ENCODE measurements at regions not wholly inside any gene's neighbourhood (a gene's known extent, or its start where the extent isn't known, plus 50 kb on each side); places are given as distances from the start of the nearest gene placed in this dataset.

DNA sequence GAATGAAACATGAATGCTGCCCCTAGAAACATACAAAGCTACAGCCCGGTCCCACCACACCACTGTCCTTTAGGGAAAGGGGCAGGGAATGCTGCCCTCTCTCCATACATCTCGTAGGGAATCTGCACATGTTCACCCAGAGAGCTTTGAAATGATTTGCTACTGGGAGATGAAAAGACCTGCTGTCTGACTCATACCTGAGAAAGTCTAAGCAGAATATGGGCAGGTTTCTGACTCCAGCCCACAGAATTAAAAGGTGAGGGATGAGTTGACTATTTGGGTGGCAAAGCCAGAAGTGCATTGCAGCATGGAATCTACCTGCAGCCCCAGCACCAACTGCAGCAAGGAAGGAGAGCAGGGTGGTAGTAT, 297.9 kb downstream of the TLE1 start:
- no peak for DNase-seq
- Histone ChIP-seq H3K36me3 (replicated peaks; ENCODE audit: insufficient read depth, low read length) (no peaks in the 10 kb centered on the region), H3K9me3 (replicated peaks; ENCODE audit: insufficient read depth, low read length) (no peaks in the 10 kb centered on the region), H3K27ac (ENCODE audit: low read length) (no peak overlapping the region), H3K4me1 (ENCODE audit: low read length) (no peaks in the 10 kb centered on the region), H3K9me2 (replicated peaks; ENCODE audit: insufficient read depth, low read length) (no peaks in the 10 kb centered on the region), H3K4me3 (ENCODE audit: low read length) (no peak overlapping the region), H3F3A (ENCODE audit: insufficient read depth, low read length) (no peaks in the 10 kb centered on the region), H3K9ac (ENCODE audit: low read length) (no peak overlapping the region), H3K4me2 (ENCODE audit: low read depth, low read length) (no peak overlapping the region), H3K27me3 (replicated peaks; ENCODE audit: insufficient read depth, low read length) (no peaks in the 10 kb centered on the region), H3K79me2 (ENCODE audit: low read length) (no peaks in the 10 kb centered on the region), H4K20me1 (ENCODE audit: insufficient read depth, low read length) (no peaks in the 10 kb centered on the region), H2AFZ (ENCODE audit: low read length) (no peak overlapping the region)
- TF ChIP-seq, protein P1, sequence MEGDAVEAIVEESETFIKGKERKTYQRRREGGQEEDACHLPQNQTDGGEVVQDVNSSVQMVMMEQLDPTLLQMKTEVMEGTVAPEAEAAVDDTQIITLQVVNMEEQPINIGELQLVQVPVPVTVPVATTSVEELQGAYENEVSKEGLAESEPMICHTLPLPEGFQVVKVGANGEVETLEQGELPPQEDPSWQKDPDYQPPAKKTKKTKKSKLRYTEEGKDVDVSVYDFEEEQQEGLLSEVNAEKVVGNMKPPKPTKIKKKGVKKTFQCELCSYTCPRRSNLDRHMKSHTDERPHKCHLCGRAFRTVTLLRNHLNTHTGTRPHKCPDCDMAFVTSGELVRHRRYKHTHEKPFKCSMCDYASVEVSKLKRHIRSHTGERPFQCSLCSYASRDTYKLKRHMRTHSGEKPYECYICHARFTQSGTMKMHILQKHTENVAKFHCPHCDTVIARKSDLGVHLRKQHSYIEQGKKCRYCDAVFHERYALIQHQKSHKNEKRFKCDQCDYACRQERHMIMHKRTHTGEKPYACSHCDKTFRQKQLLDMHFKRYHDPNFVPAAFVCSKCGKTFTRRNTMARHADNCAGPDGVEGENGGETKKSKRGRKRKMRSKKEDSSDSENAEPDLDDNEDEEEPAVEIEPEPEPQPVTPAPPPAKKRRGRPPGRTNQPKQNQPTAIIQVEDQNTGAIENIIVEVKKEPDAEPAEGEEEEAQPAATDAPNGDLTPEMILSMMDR (IDR thresholded peaks at IDR 0.05; ENCODE audit: low read length), result no peak
- TF ChIP-seq EZH2phosphoT487 (IDR thresholded peaks at IDR 0.05; ENCODE audit: low read length), result no peak

DNA sequence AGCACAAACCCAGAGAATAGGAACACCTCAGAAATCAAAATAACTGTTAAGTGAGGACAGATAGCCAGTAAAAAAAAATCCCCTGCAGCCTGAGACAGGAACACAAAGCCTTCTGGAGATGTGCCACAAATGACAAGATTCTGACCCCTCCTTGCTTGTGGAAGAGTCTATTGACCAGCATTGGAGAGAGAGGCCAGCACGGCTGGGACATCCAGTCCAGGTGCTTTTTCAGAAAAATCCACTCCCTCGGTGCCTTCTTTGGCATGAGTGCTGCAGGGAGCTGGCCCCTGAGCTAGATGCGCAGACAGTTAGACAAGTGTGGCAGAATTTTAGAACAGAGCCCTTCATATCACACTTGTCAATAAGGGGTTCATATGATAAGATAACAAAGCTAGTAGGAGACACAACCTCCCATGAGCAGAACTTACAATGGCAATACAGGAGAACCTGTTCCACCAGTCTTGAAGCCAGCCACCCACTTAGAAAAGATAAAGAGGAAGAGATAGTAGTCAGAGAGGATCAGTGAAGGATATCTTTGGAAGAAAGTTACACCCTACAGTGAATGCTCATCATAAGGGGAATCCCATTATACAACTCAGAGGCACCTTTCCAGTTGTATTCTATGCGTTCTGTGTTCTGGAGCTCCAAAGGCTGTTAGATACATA, 298.4 kb downstream of the TLE1 start:
- no peaks in the 10 kb centered on the region for H3F3A ChIP-seq (ENCODE audit: insufficient read depth, low read length)
- no peak overlapping the region for H3K9ac ChIP-seq (ENCODE audit: low read length)
- no peaks in the 10 kb centered on the region for H3K27me3 ChIP-seq (replicated peaks; ENCODE audit: insufficient read depth, low read length)
- no peaks in the 10 kb centered on the region for H3K79me2 ChIP-seq (ENCODE audit: low read length)
- H3K27ac ChIP-seq (ENCODE audit: low read length), result no peak overlapping the region
- no peak overlapping the region for H3K4me3 ChIP-seq (ENCODE audit: low read length)
- DNase-seq, result no peak
- no peak overlapping the region for H3K4me2 ChIP-seq (ENCODE audit: low read depth, low read length)
- H3K9me2 ChIP-seq (replicated peaks; ENCODE audit: insufficient read depth, low read length), result no peaks in the 10 kb centered on the region
- H2AFZ ChIP-seq (ENCODE audit: low read length), result no peak overlapping the region
- H4K20me1 ChIP-seq (ENCODE audit: insufficient read depth, low read length), result no peaks in the 10 kb centered on the region
- no peaks in the 10 kb centered on the region for H3K4me1 ChIP-seq (ENCODE audit: low read length)
- H3K36me3 ChIP-seq (replicated peaks; ENCODE audit: insufficient read depth, low read length), result no peaks in the 10 kb centered on the region
- TF ChIP-seq EZH2 (optimal IDR thresholded peaks at IDR 0.05; ENCODE audit: low read depth, low read length) (no peak), EZH2phosphoT487 (IDR thresholded peaks at IDR 0.05; ENCODE audit: low read length) (no peak)
- TF ChIP-seq, protein P1 (IDR thresholded peaks at IDR 0.05; ENCODE audit: low read length), result no peak
- no peaks in the 10 kb centered on the region for H3K9me3 ChIP-seq (replicated peaks; ENCODE audit: insufficient read depth, low read length)

DNA sequence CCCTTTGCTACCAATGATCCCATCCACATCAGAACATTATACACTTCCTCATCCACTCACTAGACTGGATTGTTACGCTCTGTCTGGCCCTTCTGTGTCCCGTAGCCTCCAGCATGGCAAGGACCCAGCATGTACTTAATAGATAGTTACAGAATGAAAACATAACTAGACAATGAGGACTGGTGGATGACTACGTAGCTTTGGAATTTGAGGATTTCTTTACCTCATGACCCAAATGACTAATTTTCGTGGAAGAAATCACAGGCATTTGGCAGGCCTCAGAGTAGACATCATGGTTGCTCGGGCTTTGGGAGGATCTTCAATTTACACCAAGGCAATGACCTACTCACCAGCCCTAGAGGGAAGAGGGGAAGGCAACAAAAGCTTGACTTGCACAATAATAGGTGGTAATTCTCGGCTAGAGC, 299.8 kb downstream of the TLE1 start:
- H3K9me2 ChIP-seq (replicated peaks; ENCODE audit: insufficient read depth, low read length), result no peaks in the 10 kb centered on the region
- H3K27ac ChIP-seq (ENCODE audit: low read length), result no peak overlapping the region
- no peaks in the 10 kb centered on the region for H3K79me2 ChIP-seq (ENCODE audit: low read length)
- no peaks in the 10 kb centered on the region for H3K27me3 ChIP-seq (replicated peaks; ENCODE audit: insufficient read depth, low read length)
- H3K4me1 ChIP-seq (ENCODE audit: low read length), result no peaks in the 10 kb centered on the region
- H3K36me3 ChIP-seq (replicated peaks; ENCODE audit: insufficient read depth, low read length), result no peaks in the 10 kb centered on the region
- no peaks in the 10 kb centered on the region for H4K20me1 ChIP-seq (ENCODE audit: insufficient read depth, low read length)
- no peak overlapping the region for H2AFZ ChIP-seq (ENCODE audit: low read length)
- H3K4me2 ChIP-seq (ENCODE audit: low read depth, low read length), result no peak overlapping the region
- no peak overlapping the region for H3K4me3 ChIP-seq (ENCODE audit: low read length)
- H3K9me3 ChIP-seq (replicated peaks; ENCODE audit: insufficient read depth, low read length), result no peaks in the 10 kb centered on the region
- H3F3A ChIP-seq (ENCODE audit: insufficient read depth, low read length), result no peaks in the 10 kb centered on the region
- TF ChIP-seq, protein P1 (IDR thresholded peaks at IDR 0.05; ENCODE audit: low read length), result no peak
- TF ChIP-seq EZH2phosphoT487 (IDR thresholded peaks at IDR 0.05; ENCODE audit: low read length) (no peak), EZH2 (optimal IDR thresholded peaks at IDR 0.05; ENCODE audit: low read depth, low read length) (no peak)
- H3K9ac ChIP-seq (ENCODE audit: low read length), result no peak overlapping the region
- DNase-seq, result no peak
